Left colon (tissue), 2 donors: ENCODE measurements at regions not wholly inside any gene's neighbourhood (a gene's known extent, or its start where the extent isn't known, plus 50 kb on each side); places are given as distances from the start of the nearest gene placed in this dataset.
A peak's percentile ranks its signal among the peaks of the same experiment; 100 is the strongest.

ENCODE experiments used
- ATAC-seq: fragments of 200-7000 bp; cut with Tn5 transposase; one replicate; pipeline ENCODE4 v1.9.1; 2020; ENCODE audit warnings: mild to moderate bottlenecking, moderate library complexity
- DNase-seq, 2 donors: peaks; one replicate each; pipeline ENCODE4 v3.0.0-alpha.2; 2020
- intact Hi-C, 2 donors: fragments of 100-400 bp; cut with DNase I in 1 of 2; cut with micrococcal nuclease in 1 of 2; formaldehyde crosslinking; loops; one replicate each; pipeline versions ENCODE4 v1.11.2 to v1.14.0; 2022; cut with DNase I, micrococcal nuclease
- donor health status: DM: no; HTN: no; CAD: no.
- donor health status: DM: yes; HTN: yes; CAD: no.

GRCh38 chr10:113385021-113385999 is 167.5 kb upstream of the HABP2 start:
- intact Hi-C loops: loop anchor here in 1 of 2 donors (10.0 kb wide), 2 partner anchors 661 to 821 kb away; no protein-coding TSS in a partner anchor
- ATAC-seq: peak; percentile 100
- peak; percentile 74 to 80 for DNase-seq

- intact Hi-C loops: loop anchor here in 1 of 2 donors (10.0 kb wide), 2 partner anchors 661 to 821 kb away; no protein-coding TSS in a partner anchor
- ATAC-seq (no peak), DNase-seq (no peak)
Observed at GRCh38 chr10:113386005-113386404, 166.8 kb upstream of the HABP2 start.

- intact Hi-C loops: loop anchor here in 1 of 2 donors (10.0 kb wide), 2 partner anchors 665 to 825 kb away; no protein-coding TSS in a partner anchor
- no peak for ATAC-seq
- DNase-seq: no peak
Observed at GRCh38 chr10:113389969-113390368, 162.9 kb upstream of the HABP2 start.

- intact Hi-C loops: no loop called here
- no peak for ATAC-seq
Observed at GRCh38 chr10:113390896-113391295, 162.0 kb upstream of the HABP2 start.

GRCh38 chr10:113397047-113397446 is 155.8 kb upstream of the HABP2 start:
- DNase-seq (no peak), ATAC-seq (no peak)
- intact Hi-C loops: no loop called here

More at GRCh38 chr10:113390896-113391295, 162.0 kb upstream of the HABP2 start:
- DNase-seq: no peak

- ATAC-seq: no peak
- intact Hi-C loops: no loop called here
- DNase-seq: no peak
Observed at GRCh38 chr10:113399065-113399464, 153.8 kb upstream of the HABP2 start.

- intact Hi-C loops: no loop called here
- ATAC-seq: no peak
- DNase-seq: no peak
Observed at GRCh38 chr10:113402602-113403001, 150.3 kb upstream of the HABP2 start.

- no peak for ATAC-seq
Observed at GRCh38 chr10:113407218-113407617, 145.6 kb upstream of the HABP2 start.

GRCh38 chr10:113409175-113409574 is 143.7 kb upstream of the HABP2 start:
- no peak for ATAC-seq
- DNase-seq: no peak
- intact Hi-C loops: no loop called here

More at GRCh38 chr10:113407218-113407617, 145.6 kb upstream of the HABP2 start:
- no peak for DNase-seq
- intact Hi-C loops: no loop called here

- intact Hi-C loops: no loop called here
- DNase-seq (no peak), ATAC-seq (no peak)
Observed at GRCh38 chr10:113410618-113411017, 142.2 kb upstream of the HABP2 start.

GRCh38 chr10:113411456-113411855 is 141.4 kb upstream of the HABP2 start:
- DNase-seq (no peak), ATAC-seq (no peak)
- intact Hi-C loops: no loop called here

GRCh38 chr10:113412161-113412560 is 140.7 kb upstream of the HABP2 start:
- ATAC-seq (no peak), DNase-seq (no peak)
- intact Hi-C loops: no loop called here

GRCh38 chr10:113414543-113414942 is 138.3 kb upstream of the HABP2 start:
- DNase-seq (no peak), ATAC-seq (no peak)
- intact Hi-C loops: no loop called here

- DNase-seq (no peak), ATAC-seq (no peak)
- intact Hi-C loops: no loop called here
Observed at GRCh38 chr10:113415246-113415645, 137.6 kb upstream of the HABP2 start.

- ATAC-seq (no peak), DNase-seq (no peak)
- intact Hi-C loops: no loop called here
Observed at GRCh38 chr10:113420057-113420732, 132.7 kb upstream of the HABP2 start.

GRCh38 chr10:113420733-113421675 is 131.8 kb upstream of the HABP2 start:
- DNase-seq: no peak

GRCh38 chr10:113422371-113422770 is 130.5 kb upstream of the HABP2 start:
- DNase-seq: no peak
- no peak for ATAC-seq
- intact Hi-C loops: no loop called here

More at GRCh38 chr10:113420733-113421675, 131.8 kb upstream of the HABP2 start:
- no peak for ATAC-seq
- intact Hi-C loops: no loop called here

GRCh38 chr10:113423981-113424721 is 128.7 kb upstream of the HABP2 start:
- no peak for DNase-seq
- ATAC-seq: no peak
- intact Hi-C loops: no loop called here
